OCI-LY7 (cell line): ENCODE measurements at regions not wholly inside any gene's neighbourhood (a gene's known extent, or its start where the extent isn't known, plus 50 kb on each side); places are given as distances from the start of the nearest gene placed in this dataset.

ENCODE experiments used
- EZH2phosphoT487 ChIP-seq: fragments of 200-600 bp; sonication (generic); IDR thresholded peaks from 2 replicates; pipeline ENCODE4 v1.6.1; 2018; ENCODE audit warnings: low read depth, borderline replicate concordance, mild to moderate bottlenecking, mixed run types, antibody characterized with exemption, low read length, moderate library complexity, mixed read lengths
- TF ChIP-seq, protein P1 (sequence below): fragments of 200-600 bp; sonication (generic); conservative IDR thresholded peaks from 2 replicates; pipeline ENCODE4 v1.5.1; 2014; ENCODE audit warnings: mild to moderate bottlenecking, antibody characterized with exemption, low read length, moderate library complexity, mixed read lengths

DNA sequence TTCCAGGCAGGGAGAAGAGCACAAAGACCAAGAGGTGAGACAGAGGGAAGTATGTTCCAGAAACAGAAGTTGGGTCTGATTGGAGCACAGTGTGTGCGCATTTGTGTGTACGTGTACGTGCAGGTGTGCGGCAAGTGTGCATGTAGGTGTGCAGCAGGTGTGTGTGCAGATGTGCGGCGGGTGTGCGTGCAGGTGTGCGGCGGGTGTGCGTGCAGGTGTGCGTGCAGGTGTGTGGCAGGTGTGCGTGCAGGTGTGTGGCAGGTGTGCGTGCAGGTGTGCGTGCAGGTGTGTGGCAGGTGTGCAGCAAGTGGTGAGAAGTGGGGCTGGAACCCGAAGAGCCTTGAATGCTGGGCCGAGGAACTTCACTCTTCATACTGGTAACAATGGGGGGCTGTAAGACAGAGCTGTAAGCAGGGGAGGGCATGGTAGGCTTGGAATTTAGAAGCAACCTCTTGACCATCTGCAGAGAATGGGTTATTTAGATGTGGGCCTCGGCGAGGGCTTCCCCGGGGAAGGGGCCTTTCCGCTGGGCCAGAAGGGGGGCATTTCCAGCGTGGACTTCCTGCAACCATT, 118.0 kb upstream of the WNT4 start:
- TF ChIP-seq, protein P1, sequence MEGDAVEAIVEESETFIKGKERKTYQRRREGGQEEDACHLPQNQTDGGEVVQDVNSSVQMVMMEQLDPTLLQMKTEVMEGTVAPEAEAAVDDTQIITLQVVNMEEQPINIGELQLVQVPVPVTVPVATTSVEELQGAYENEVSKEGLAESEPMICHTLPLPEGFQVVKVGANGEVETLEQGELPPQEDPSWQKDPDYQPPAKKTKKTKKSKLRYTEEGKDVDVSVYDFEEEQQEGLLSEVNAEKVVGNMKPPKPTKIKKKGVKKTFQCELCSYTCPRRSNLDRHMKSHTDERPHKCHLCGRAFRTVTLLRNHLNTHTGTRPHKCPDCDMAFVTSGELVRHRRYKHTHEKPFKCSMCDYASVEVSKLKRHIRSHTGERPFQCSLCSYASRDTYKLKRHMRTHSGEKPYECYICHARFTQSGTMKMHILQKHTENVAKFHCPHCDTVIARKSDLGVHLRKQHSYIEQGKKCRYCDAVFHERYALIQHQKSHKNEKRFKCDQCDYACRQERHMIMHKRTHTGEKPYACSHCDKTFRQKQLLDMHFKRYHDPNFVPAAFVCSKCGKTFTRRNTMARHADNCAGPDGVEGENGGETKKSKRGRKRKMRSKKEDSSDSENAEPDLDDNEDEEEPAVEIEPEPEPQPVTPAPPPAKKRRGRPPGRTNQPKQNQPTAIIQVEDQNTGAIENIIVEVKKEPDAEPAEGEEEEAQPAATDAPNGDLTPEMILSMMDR = no peak
- TF ChIP-seq EZH2phosphoT487 = no peak
